Neural cell (in vitro differentiated cells): ENCODE measurements at regions not wholly inside any gene's neighbourhood (a gene's known extent, or its start where the extent isn't known, plus 50 kb on each side); places are given as distances from the start of the nearest gene placed in this dataset.

ENCODE experiments used
- H2AFZ ChIP-seq: fragments of 200-600, 300-800 bp; sonication (generic), shearing (Covaris generic); 2 replicates; pipeline ENCODE4 v1.6.0; 2014; ENCODE audit warnings: low read depth, mild to moderate bottlenecking, antibody characterized with exemption, low read length, moderate library complexity
- H3F3A ChIP-seq: fragments of 200-600 bp; shearing (Covaris generic); 2 replicates; pipeline ENCODE4 v1.6.1; 2016; ENCODE audit warnings: mild to moderate bottlenecking, moderate library complexity, mixed read lengths, antibody characterized with exemption, low read length; ENCODE audit not compliant: insufficient read depth, poor library complexity, severe bottlenecking
- H3K27ac ChIP-seq: fragments of 200-600, 300-800 bp; sonication (generic), shearing (Covaris generic); 2 replicates; pipeline ENCODE4 v1.5.1; 2014; ENCODE audit warnings: mild to moderate bottlenecking, low read length, moderate library complexity
- H3K27me3 ChIP-seq: fragments of 300-800, 200-600 bp; sonication (generic), shearing (Covaris generic); 2 replicates; pipeline ENCODE4 v1.6.0; 2014; ENCODE audit warnings: mild to moderate bottlenecking, low read depth, low read length, moderate library complexity; ENCODE audit not compliant: insufficient read depth
- H3K36me3 ChIP-seq: fragments of 300-800, 200-600 bp; sonication (generic), shearing (Covaris generic); 2 replicates; pipeline ENCODE4 v1.5.1; 2014; ENCODE audit warnings: mild to moderate bottlenecking, antibody characterized with exemption, low read length, moderate library complexity; ENCODE audit not compliant: insufficient read depth
- H3K4me2 ChIP-seq: fragments of 300-800, 200-600 bp; sonication (generic), shearing (Covaris generic); 2 replicates; pipeline ENCODE4 v1.6.0; 2014; ENCODE audit warnings: mild to moderate bottlenecking, low read length
- H3K4me3 ChIP-seq: fragments of 300-800, 200-600 bp; sonication (generic), shearing (Covaris generic); 2 replicates; pipeline ENCODE4 v1.5.1; 2014; ENCODE audit warnings: mild to moderate bottlenecking, low read length, moderate library complexity
- H3K79me2 ChIP-seq: fragments of 200-600 bp; shearing (Covaris generic); replicated peaks from 2 replicates; pipeline ENCODE4 v1.6.0; 2014; ENCODE audit warnings: mild to moderate bottlenecking, low read length, moderate library complexity; ENCODE audit not compliant: insufficient read depth
- H3K9ac ChIP-seq: fragments of 300-800, 200-600 bp; sonication (generic), shearing (Covaris generic); 2 replicates; pipeline ENCODE4 v1.6.1; 2016; ENCODE audit warnings: mild to moderate bottlenecking, low read length, mixed read lengths
- H3K9me2 ChIP-seq: fragments of 200-600 bp; shearing (Covaris generic); 2 replicates; pipeline ENCODE4 v1.6.1; 2016; ENCODE audit warnings: mild to moderate bottlenecking, low read length, mixed read lengths; ENCODE audit not compliant: insufficient read depth
- H3K9me3 ChIP-seq: fragments of 200-600, 300-800 bp; sonication (generic), shearing (Covaris generic); 2 replicates; pipeline ENCODE4 v1.6.1; 2016; ENCODE audit warnings: mild to moderate bottlenecking, mixed run types, low read length, moderate library complexity, mixed read lengths
- H4K20me1 ChIP-seq: fragments of 200-600 bp; shearing (Covaris generic); 2 replicates; pipeline ENCODE4 v1.6.1; 2016; ENCODE audit warnings: mild to moderate bottlenecking, mixed run types; ENCODE audit not compliant: insufficient read depth
- CTCF ChIP-seq: fragments of 450-650 bp; IDR thresholded peaks from 2 replicates; pipeline ENCODE4 v1.5.1; 2014; ENCODE audit warnings: antibody characterized with exemption, mild to moderate bottlenecking, moderate library complexity; ENCODE audit not compliant: poor library complexity, severe bottlenecking
- EP300 ChIP-seq: fragments of 450-650 bp; conservative IDR thresholded peaks from 2 replicates; pipeline ENCODE4 v1.6.1; 2014; ENCODE audit warnings: antibody characterized with exemption, mild to moderate bottlenecking, moderate library complexity; ENCODE audit not compliant: poor library complexity, severe bottlenecking
- EZH2 ChIP-seq: fragments of 200-600, 300-800 bp; shearing (Covaris generic), sonication (generic); IDR thresholded peaks from 2 replicates; pipeline ENCODE4 v1.6.1; 2014; ENCODE audit warnings: antibody characterized with exemption, low read length, borderline replicate concordance, mild to moderate bottlenecking; ENCODE audit not compliant: insufficient read depth, poor library complexity, severe bottlenecking
- MXI1 ChIP-seq: fragments of 450-650 bp; conservative IDR thresholded peaks from 2 replicates; pipeline ENCODE4 v1.6.1; 2014; ENCODE audit warnings: antibody characterized with exemption, mild to moderate bottlenecking; ENCODE audit not compliant: poor library complexity, severe bottlenecking
- POLR2AphosphoS5 ChIP-seq: IDR thresholded peaks from 2 replicates; pipeline ENCODE4 v1.6.1; 2012
- REST ChIP-seq: IDR thresholded peaks from 2 replicates; pipeline ENCODE4 v1.6.1; 2012; ENCODE audit warnings: borderline replicate concordance
- SMC3 ChIP-seq: fragments of 450-650 bp; conservative IDR thresholded peaks from 2 replicates; pipeline ENCODE4 v1.6.1; 2014; ENCODE audit warnings: antibody characterized with exemption, mild to moderate bottlenecking, moderate library complexity; ENCODE audit not compliant: poor library complexity
- TAF1 ChIP-seq: IDR thresholded peaks from 2 replicates; pipeline ENCODE4 v1.6.1; 2012; ENCODE audit warnings: low read depth

- H3K9ac ChIP-seq: no peak overlapping the region
Observed at GRCh38 chr14:103232831-103233319, 101.2 kb upstream of the EIF5 start.

GRCh38 chr14:103233328-103233727, 100.7 kb upstream of the EIF5 start:
- H3K9me2 ChIP-seq: no peaks in the 10 kb centered on the region
- no peaks in the 10 kb centered on the region for H3K9me3 ChIP-seq
- H3K27ac ChIP-seq: no peak overlapping the region
- H3K27me3 ChIP-seq: no peaks in the 10 kb centered on the region
- H3F3A ChIP-seq: no peaks in the 10 kb centered on the region
- H3K4me3 ChIP-seq: no peak overlapping the region
- no peaks in the 10 kb centered on the region for H4K20me1 ChIP-seq
- no peak overlapping the region for H3K4me2 ChIP-seq
- H2AFZ ChIP-seq: no peak overlapping the region
- H3K79me2 ChIP-seq: no peaks in the 10 kb centered on the region
- H3K9ac ChIP-seq: no peak overlapping the region
- no peaks in the 10 kb centered on the region for H3K36me3 ChIP-seq
- TF ChIP-seq SMC3: no peak
- TF ChIP-seq CTCF: no peak
- TF ChIP-seq EZH2: no peak
- no peak for TF ChIP-seq TAF1
- TF ChIP-seq MXI1: no peak
- TF ChIP-seq REST: no peak
- no peak for TF ChIP-seq POLR2AphosphoS5

More at GRCh38 chr14:103232831-103233319, 101.2 kb upstream of the EIF5 start:
- Histone ChIP-seq H3K4me2 (no peak overlapping the region), H3K27ac (no peak overlapping the region), H3K4me3 (no peak overlapping the region), H2AFZ (no peak overlapping the region), H3K9me2 (no peaks in the 10 kb centered on the region), H3K36me3 (no peaks in the 10 kb centered on the region), H3K79me2 (no peaks in the 10 kb centered on the region), H3K9me3 (no peaks in the 10 kb centered on the region), H3F3A (no peaks in the 10 kb centered on the region), H4K20me1 (no peaks in the 10 kb centered on the region), H3K27me3 (no peaks in the 10 kb centered on the region)
- TF ChIP-seq EZH2 (no peak), EP300 (no peak), REST (no peak), TAF1 (no peak), POLR2AphosphoS5 (no peak), MXI1 (no peak), CTCF (no peak)
